Thyroid gland (tissue), 4 donors: ENCODE measurements at regions not wholly inside any gene's neighbourhood (a gene's known extent, or its start where the extent isn't known, plus 50 kb on each side); places are given as distances from the start of the nearest gene placed in this dataset.

Experiments used
- DNase-seq, 2 donors: peaks; one replicate each; pipeline ENCODE4 v3.0.0-alpha.2; 2019
- H3K27ac ChIP-seq, 3 donors: fragments of 200-600 bp; sonication (generic); 1 replicate in 2 of 3; 2 replicates in 1 of 3; pipeline ENCODE4 v1.5.1; 2016 to 2019; ENCODE audit warnings: mild to moderate bottlenecking in 1 of 3, moderate library complexity in 1 of 3
- H3K27me3 ChIP-seq: fragments of 200-600 bp; sonication (generic); one replicate; pipeline ENCODE4 v1.5.1; 2019
- H3K36me3 ChIP-seq, 2 donors: fragments of 200-600 bp; sonication (generic); one replicate each; pipeline ENCODE4 v1.5.1; 2016 to 2019
- H3K4me1 ChIP-seq, 2 donors: fragments of 200-600 bp; sonication (generic); one replicate each; pipeline ENCODE4 v1.5.1; 2017 to 2019
- H3K4me3 ChIP-seq, 3 donors: fragments of 200-600 bp; sonication (generic); replicated peaks in 1 of 3; 1 replicate in 2 of 3; 2 replicates in 1 of 3; pipeline ENCODE4 v1.5.1; 2016; ENCODE audit warnings: mild to moderate bottlenecking in 1 of 3
- H3K9me3 ChIP-seq: fragments of 200-600 bp; sonication (generic); one replicate; pipeline ENCODE4 v1.5.1; 2017
- CTCF ChIP-seq, 6 experiments: fragments of 200-600 bp in 3 of 6; fragments of 450-650 bp in 3 of 6; sonication (generic) in 3 of 6; IDR thresholded peaks; one replicate each; pipeline ENCODE4 v1.5.1; 2016 to 2019; ENCODE audit warnings: antibody characterized with exemption in 6 of 6, mild to moderate bottlenecking in 2 of 6, inconsistent platforms in 1 of 6, moderate library complexity in 1 of 6
- POLR2A ChIP-seq, 2 donors: fragments of 450-650 bp; IDR thresholded peaks; one replicate each; pipeline ENCODE4 v1.6.1; 2017; ENCODE audit warnings: antibody characterized with exemption in 2 of 2, mild to moderate bottlenecking in 2 of 2, moderate library complexity in 1 of 2
- WGBS, 2 donors: methylation state at CpG; one replicate each; pipeline ENCODE4 v1.1.5; 2017; 5-methylcytosine and 5-hydroxymethylcytosine counted together
- intact Hi-C: fragments of 100-400 bp; cut with DNase I; formaldehyde crosslinking; loops from one replicate; pipeline ENCODE4 v1.15.1; 2023

DNA sequence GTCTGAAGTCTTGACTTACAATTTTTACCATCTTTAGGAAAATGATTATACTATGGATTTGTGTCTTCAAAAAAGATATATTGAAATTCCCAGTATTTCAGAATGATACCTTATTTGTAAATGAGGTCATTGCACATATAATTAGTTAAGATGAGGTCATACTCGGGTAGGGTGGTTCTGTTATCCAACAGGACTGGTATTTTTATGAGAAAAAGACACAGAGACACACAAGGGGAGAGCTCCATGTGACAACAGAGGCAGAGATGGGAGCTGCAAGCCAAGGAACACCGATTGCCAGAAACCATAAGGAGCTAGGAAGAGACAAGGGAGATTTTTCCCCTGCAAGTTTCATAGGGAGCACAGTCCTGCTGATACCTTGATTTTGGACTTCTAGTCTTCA, 356.9 kb downstream of the ARL4A start:
- DNase-seq = no peak
- Histone ChIP-seq H3K27me3 (no peaks in the 10 kb centered on the region), H3K27ac (no peak overlapping the region), H3K9me3 (no peaks in the 10 kb centered on the region), H3K4me1 (no peaks in the 10 kb centered on the region), H3K36me3 (no peaks in the 10 kb centered on the region), H3K4me3 (no peak overlapping the region)
- intact Hi-C loops = no loop called here
- TF ChIP-seq POLR2A (IDR thresholded peaks at IDR 0.05) (no peak), CTCF (IDR thresholded peaks at IDR 0.05) (no peak)
- 60 to 78% methylated on average over 2 of the region's 2 CpGs for WGBS, 2 donors

GRCh38 chr7:13047061-13047460, 359.6 kb downstream of the ARL4A start:
- intact Hi-C loops = no loop called here
- Histone ChIP-seq H3K27me3 (no peaks in the 10 kb centered on the region), H3K4me1 (no peaks in the 10 kb centered on the region), H3K4me3 (no peak overlapping the region), H3K9me3 (no peaks in the 10 kb centered on the region), H3K27ac (no peak overlapping the region), H3K36me3 (no peaks in the 10 kb centered on the region)
- 88% methylated on average over 4 of the region's 4 CpGs for WGBS, 2 donors
- no peak for TF ChIP-seq POLR2A (IDR thresholded peaks at IDR 0.05)
- no peak for TF ChIP-seq CTCF (IDR thresholded peaks at IDR 0.05)
- no peak for DNase-seq

GRCh38 chr7:13049946-13050345, 362.5 kb downstream of the ARL4A start:
- TF ChIP-seq POLR2A (IDR thresholded peaks at IDR 0.05) = no peak
- no peak for TF ChIP-seq CTCF (IDR thresholded peaks at IDR 0.05)
- no peaks in the 10 kb centered on the region for H3K4me1 ChIP-seq
- DNase-seq = no peak
- intact Hi-C loops = no loop called here
- no peak overlapping the region for H3K4me3 ChIP-seq
- H3K9me3 ChIP-seq = no peaks in the 10 kb centered on the region
- H3K36me3 ChIP-seq = no peaks in the 10 kb centered on the region
- 73 to 74% methylated on average over 3 of the region's 3 CpGs for WGBS, 2 donors
- no peak overlapping the region for H3K27ac ChIP-seq
- H3K27me3 ChIP-seq = no peaks in the 10 kb centered on the region

DNA sequence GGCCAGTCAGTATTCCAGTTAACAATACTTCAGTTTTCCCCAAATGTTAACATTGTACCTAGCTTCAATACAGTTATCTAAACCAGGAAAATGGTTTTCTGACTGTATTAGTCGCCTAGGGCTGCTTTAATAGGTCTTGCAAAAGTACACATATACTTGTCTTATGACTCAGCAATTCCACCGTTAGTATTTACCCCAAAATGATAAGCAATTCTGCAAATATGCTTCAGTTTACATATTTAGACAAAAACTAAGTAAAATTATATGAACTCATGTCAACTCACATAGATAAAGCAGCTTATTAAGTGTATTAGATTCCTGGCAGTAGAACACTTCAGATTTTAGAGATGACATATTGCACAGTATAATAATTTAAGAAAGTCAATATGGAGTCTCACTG, 363.3 kb downstream of the ARL4A start:
- WGBS, 2 donors = 75 to 80% methylated on average over 2 of the region's 2 CpGs
- intact Hi-C loops = no loop called here
- Histone ChIP-seq H3K36me3 (no peaks in the 10 kb centered on the region), H3K9me3 (no peaks in the 10 kb centered on the region), H3K4me1 (no peaks in the 10 kb centered on the region), H3K27me3 (no peaks in the 10 kb centered on the region), H3K27ac (no peak overlapping the region), H3K4me3 (no peak overlapping the region)
- TF ChIP-seq POLR2A (IDR thresholded peaks at IDR 0.05) (no peak), CTCF (IDR thresholded peaks at IDR 0.05) (no peak)
- no peak for DNase-seq

DNA sequence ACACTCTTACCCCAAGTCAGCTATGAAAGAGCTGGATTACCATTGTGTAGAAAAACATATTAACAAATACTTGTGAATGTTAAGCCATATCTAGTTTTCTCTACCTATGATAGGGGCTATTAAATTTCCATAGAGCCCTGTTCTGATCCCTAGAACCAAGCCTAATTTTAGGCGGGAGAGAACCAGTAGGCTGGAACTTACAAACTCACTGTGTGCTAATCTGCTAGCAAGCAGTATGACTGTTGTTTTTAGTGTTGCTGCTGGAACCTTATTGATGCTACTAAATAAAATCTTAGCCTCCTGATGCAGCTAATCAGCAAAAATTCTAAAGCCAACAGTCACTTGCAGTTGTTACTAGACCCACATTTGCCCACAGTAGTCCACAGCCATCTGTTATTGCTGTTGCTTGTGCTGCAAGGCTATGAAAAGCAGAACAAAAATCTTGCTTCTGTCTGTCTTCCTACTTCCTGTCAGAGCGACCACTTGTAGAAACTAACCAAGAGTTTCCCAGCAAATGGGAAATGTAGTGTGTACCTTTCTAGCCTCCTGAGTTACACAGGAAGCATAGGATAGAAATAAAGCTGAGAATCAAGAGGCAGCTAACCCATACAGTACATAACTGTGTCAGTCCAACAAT, 368.4 kb downstream of the ARL4A start:
- Histone ChIP-seq H3K27me3 (no peaks in the 10 kb centered on the region), H3K4me3 (no peak overlapping the region), H3K36me3 (no peaks in the 10 kb centered on the region), H3K4me1 (no peaks in the 10 kb centered on the region), H3K9me3 (no peaks in the 10 kb centered on the region), H3K27ac (no peak overlapping the region)
- intact Hi-C loops = no loop called here
- DNase-seq = no peak
- WGBS, 2 donors = 43 to 81% methylated on average over 2 of the region's 2 CpGs
- TF ChIP-seq POLR2A (IDR thresholded peaks at IDR 0.05) = no peak
- TF ChIP-seq CTCF (IDR thresholded peaks at IDR 0.05) = no peak
